SK-N-SH (cell line): ENCODE measurements at regions not wholly inside any gene's neighbourhood (a gene's known extent, or its start where the extent isn't known, plus 50 kb on each side); places are given as distances from the start of the nearest gene placed in this dataset.

Experiments used
- GATA2 ChIP-seq: sonication (generic); formaldehyde crosslinking; IDR thresholded peaks from 2 replicates; pipeline ENCODE4 v1.5.0; 2020; ENCODE audit warnings: mild to moderate bottlenecking, missing genetic modification reagents
- ZBTB33 ChIP-seq: IDR thresholded peaks from 2 replicates; pipeline ENCODE4 v1.4.0; 2012; ENCODE audit warnings: low read depth, borderline replicate concordance

GRCh38 chr3:177889161-177889560 lies 647.1 kb upstream of the KCNMB2 start:
- TF ChIP-seq GATA2 (CRISPR knock-in tag) = no peak
- no peak for TF ChIP-seq ZBTB33
